ENCODE measurements at regions not wholly inside any gene's neighbourhood (a gene's known extent, or its start where the extent isn't known, plus 50 kb on each side); places are given as distances from the start of the nearest gene placed in this dataset.

DNA sequence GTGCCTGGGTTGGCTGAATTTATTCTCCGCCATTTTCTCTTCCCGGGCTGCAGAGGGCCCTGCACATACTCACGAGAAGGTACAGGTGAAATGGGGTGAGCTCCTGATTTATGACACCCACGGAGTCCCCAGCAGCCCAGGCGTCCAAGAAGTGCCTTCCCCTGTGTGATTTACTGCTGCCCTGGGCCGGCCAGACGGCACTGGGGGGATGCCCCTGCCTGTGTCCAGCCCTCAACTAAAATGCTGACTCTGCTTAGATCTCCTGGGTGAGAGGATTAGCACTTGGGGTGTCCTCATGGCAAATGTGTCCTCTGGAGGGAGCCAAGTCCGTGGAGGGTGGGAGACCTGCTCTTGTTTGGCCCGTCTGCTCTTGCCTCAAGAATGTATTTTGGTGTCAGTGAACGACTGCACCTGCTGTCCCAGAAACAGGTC lies 132.4 kb downstream of the MAF start:
- TF ChIP-seq, protein P1, sequence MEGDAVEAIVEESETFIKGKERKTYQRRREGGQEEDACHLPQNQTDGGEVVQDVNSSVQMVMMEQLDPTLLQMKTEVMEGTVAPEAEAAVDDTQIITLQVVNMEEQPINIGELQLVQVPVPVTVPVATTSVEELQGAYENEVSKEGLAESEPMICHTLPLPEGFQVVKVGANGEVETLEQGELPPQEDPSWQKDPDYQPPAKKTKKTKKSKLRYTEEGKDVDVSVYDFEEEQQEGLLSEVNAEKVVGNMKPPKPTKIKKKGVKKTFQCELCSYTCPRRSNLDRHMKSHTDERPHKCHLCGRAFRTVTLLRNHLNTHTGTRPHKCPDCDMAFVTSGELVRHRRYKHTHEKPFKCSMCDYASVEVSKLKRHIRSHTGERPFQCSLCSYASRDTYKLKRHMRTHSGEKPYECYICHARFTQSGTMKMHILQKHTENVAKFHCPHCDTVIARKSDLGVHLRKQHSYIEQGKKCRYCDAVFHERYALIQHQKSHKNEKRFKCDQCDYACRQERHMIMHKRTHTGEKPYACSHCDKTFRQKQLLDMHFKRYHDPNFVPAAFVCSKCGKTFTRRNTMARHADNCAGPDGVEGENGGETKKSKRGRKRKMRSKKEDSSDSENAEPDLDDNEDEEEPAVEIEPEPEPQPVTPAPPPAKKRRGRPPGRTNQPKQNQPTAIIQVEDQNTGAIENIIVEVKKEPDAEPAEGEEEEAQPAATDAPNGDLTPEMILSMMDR (IDR thresholded peaks at IDR 0.05; ENCODE audit: control extremely low read depth, extremely low read depth, low read depth, missing control alignments), result no peak
- CTCF ChIA-PET, result no interaction called here
- no peak for DNase-seq (ENCODE audit: extremely low spot score)
- POLR2A ChIA-PET, result no interaction called here

DNA sequence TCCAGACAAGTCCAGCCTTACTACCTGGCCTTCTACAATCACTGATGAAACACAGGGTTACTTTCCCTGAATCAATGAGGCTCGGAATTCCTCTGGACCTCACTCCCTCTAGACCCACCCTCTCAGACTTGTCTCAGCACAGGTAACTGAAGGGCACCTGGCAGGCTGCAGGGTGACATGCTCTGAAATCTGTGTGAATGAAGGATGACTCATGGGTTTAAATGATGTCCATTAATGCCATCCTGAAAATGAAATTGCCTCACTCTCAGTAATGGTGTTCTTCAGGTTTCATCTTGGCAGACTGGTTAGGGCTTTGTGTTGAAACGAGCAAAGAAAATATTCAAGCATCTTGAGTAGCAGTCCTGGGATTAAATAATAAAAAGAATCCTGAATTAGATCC lies 134.4 kb downstream of the MAF start:
- ChIA-PET POLR2A (no interaction called here), CTCF (no interaction called here)
- DNase-seq (ENCODE audit: extremely low spot score), result no peak
- TF ChIP-seq, protein P1 (IDR thresholded peaks at IDR 0.05; ENCODE audit: control extremely low read depth, extremely low read depth, low read depth, missing control alignments), result no peak

DNA sequence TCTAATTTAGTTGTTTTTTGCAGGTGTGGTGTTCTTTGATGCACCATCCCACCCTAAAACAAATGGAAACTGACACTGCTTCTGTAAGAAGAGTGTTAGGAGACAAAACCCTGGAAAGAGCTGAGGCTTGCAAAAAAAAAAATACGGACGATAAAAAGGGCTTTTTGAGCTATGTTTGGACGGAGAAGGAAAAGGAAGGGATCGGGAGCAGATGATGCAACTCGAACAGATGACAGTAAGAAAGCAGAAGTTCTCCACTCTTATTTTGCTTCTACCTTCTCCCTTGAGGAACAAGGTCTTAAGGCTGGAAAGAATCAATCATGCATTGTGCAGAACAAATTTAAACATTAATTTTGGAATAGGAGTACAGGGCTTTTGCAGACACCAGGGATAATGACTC lies 136.7 kb downstream of the MAF start:
- ChIA-PET CTCF (no interaction called here), POLR2A (no interaction called here)
- TF ChIP-seq, protein P1 (IDR thresholded peaks at IDR 0.05; ENCODE audit: control extremely low read depth, extremely low read depth, low read depth, missing control alignments), result no peak
- DNase-seq (ENCODE audit: extremely low spot score), result no peak

DNA sequence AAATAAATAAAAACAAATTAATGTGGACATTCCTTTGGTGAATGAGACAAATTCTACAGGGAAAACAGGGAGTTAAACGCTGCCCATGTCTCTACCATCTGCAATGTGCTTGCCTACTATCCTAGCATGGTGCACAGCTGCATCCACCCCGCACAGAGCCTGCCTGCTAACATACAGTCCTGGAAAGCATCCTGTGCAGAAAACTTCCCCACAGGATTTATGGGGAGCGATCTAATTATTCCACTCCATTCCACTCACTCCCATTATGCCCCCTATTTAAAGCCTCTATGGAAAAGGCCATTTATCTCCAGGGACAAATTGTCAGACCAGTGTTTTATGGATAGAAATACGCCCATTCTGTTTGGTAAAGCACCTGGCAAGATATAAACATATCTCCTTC lies 144.5 kb downstream of the MAF start:
- ChIA-PET CTCF (no interaction called here), POLR2A (no interaction called here)
- TF ChIP-seq, protein P1 (IDR thresholded peaks at IDR 0.05; ENCODE audit: control extremely low read depth, extremely low read depth, low read depth, missing control alignments), result no peak
- DNase-seq (ENCODE audit: extremely low spot score), result no peak

DNA sequence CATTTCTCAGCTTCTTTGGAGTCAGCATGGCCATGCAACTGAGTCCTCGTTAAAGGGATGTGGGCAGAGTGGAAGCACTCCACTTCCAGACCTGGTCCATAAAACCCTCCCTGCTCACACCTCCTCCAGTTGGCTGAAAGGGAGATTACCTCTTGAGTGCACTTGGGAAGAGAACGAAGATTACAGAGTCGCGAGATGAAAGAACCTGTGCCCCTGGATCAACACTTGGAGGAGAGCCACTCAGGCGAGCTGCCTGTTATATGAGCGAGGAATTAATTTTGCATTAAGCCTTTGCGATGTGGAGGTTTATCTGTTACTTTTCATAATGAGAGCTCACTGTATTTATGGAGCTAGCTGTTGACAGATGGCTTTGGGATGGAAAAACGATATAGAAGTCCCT lies 147.9 kb downstream of the MAF start:
- no peak for DNase-seq (ENCODE audit: extremely low spot score)
- POLR2A ChIA-PET, result no interaction called here
- TF ChIP-seq, protein P1 (IDR thresholded peaks at IDR 0.05; ENCODE audit: control extremely low read depth, extremely low read depth, low read depth, missing control alignments), result no peak
- CTCF ChIA-PET, result no interaction called here

DNA sequence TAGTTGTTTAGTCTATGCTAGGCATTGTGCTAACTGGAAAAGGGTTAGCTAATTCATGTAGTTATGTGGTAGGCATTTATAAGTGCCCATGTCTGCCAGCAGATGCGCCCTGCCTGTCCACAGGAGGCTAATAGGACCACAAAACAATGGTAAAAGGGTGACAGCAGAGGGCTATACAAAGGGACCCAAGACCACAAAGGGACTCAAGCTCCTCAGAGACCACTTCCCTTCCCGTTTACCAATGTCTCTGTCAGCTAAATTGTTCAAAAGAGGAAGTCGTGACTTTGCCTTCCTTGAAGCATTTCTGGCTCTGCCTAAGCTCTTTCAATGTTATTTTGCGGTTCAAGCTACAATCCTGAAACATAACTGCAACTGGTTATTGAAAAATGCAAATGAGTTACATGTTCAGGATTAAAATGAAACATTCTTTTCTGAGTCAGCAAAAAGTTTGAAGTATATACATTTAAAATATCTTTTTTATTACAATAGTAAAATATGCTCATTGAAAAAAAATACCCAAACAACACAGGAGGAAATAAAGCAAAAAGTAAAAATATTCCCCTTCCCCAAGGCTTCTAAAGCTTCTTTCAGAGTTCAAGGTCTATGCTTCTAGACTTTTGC lies 149.2 kb downstream of the MAF start:
- POLR2A ChIA-PET, result no interaction called here
- DNase-seq (ENCODE audit: extremely low spot score), result no peak
- TF ChIP-seq, protein P1 (IDR thresholded peaks at IDR 0.05; ENCODE audit: control extremely low read depth, extremely low read depth, low read depth, missing control alignments), result no peak
- CTCF ChIA-PET, result no interaction called here

DNA sequence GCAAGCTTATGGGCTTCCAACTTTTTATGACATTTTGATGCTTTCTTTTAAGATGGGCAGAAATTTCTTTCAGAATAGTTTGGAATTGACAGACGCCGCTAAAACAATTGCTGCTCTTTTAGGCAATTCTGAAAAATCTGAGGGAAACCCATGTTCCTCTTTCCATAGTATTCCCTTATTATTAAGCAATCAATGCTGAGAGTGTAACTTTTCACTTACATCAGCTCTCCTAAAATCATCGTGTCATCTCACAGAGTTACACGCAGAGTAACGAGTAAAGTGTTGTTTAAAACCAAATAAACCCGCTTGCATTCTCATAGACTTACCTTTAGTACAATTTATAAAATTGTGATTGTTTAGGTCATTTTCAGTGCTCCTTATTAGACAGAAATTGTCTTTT lies 150.6 kb downstream of the MAF start:
- ChIA-PET CTCF (interaction anchor here (1.7 kb wide), 1 partner anchor 14 kb away, joined by 4 read pairs; no protein-coding TSS in a partner anchor), POLR2A (no interaction called here)
- TF ChIP-seq, protein P1 (IDR thresholded peaks at IDR 0.05; ENCODE audit: control extremely low read depth, extremely low read depth, low read depth, missing control alignments), result no peak
- DNase-seq (ENCODE audit: extremely low spot score), result no peak
